ENCODE measurements at regions not wholly inside any gene's neighbourhood (a gene's known extent, or its start where the extent isn't known, plus 50 kb on each side); places are given as distances from the start of the nearest gene placed in this dataset.

DNA sequence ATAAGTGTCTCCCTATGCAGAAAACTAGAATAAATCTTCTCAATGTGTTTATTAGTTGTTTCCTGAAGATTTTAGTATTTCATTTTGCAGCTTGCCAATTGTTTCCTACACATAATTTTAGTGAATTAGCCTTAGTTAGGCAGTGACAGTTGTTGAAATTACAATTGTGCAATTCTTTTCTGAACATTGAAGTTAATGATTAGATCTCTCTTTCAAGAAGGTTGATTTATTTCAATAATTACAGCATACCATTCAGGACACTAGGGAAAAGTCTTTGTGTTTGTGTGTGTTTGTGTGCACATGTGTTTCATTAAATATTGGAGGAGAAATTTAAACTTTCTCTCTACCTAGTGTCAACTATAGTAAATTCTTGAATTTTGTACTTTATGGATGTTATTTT is 199.6 kb upstream of the MPDZ start:
- intact Hi-C loops (cut with DNase I), result no loop called here
- Histone ChIP-seq H3K27ac (no peak overlapping the region), H3K4me1 (no peaks in the 10 kb centered on the region), H3K36me3 (no peaks in the 10 kb centered on the region), H3K9me3 (no peaks in the 10 kb centered on the region), H3K27me3 (no peaks in the 10 kb centered on the region), H3K4me3 (no peak overlapping the region)
- TF ChIP-seq POLR2AphosphoS5 (IDR thresholded peaks at IDR 0.05; ENCODE audit: insufficient read depth in 1 of 2, low read depth in 1 of 2), result no peak
- DNase-seq (ENCODE audit: extremely low spot score in 2 of 2), result no peak

GRCh38 chr9:13478639-13479038 is 199.1 kb upstream of the MPDZ start:
- H3K4me3 ChIP-seq, result no peak overlapping the region
- no peaks in the 10 kb centered on the region for H3K36me3 ChIP-seq
- no peaks in the 10 kb centered on the region for H3K27me3 ChIP-seq
- H3K4me1 ChIP-seq, result no peaks in the 10 kb centered on the region
- TF ChIP-seq, protein P1, sequence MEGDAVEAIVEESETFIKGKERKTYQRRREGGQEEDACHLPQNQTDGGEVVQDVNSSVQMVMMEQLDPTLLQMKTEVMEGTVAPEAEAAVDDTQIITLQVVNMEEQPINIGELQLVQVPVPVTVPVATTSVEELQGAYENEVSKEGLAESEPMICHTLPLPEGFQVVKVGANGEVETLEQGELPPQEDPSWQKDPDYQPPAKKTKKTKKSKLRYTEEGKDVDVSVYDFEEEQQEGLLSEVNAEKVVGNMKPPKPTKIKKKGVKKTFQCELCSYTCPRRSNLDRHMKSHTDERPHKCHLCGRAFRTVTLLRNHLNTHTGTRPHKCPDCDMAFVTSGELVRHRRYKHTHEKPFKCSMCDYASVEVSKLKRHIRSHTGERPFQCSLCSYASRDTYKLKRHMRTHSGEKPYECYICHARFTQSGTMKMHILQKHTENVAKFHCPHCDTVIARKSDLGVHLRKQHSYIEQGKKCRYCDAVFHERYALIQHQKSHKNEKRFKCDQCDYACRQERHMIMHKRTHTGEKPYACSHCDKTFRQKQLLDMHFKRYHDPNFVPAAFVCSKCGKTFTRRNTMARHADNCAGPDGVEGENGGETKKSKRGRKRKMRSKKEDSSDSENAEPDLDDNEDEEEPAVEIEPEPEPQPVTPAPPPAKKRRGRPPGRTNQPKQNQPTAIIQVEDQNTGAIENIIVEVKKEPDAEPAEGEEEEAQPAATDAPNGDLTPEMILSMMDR (IDR thresholded peaks at IDR 0.05), result no peak
- TF ChIP-seq POLR2AphosphoS5 (IDR thresholded peaks at IDR 0.05; ENCODE audit: insufficient read depth in 1 of 2, low read depth in 1 of 2), result no peak
- no peak for TF ChIP-seq POLR2A (IDR thresholded peaks at IDR 0.05)
- intact Hi-C loops (cut with DNase I), result no loop called here
- DNase-seq (ENCODE audit: extremely low spot score in 2 of 2), result no peak
- H3K9me3 ChIP-seq, result no peaks in the 10 kb centered on the region
- no peak overlapping the region for H3K27ac ChIP-seq

DNA sequence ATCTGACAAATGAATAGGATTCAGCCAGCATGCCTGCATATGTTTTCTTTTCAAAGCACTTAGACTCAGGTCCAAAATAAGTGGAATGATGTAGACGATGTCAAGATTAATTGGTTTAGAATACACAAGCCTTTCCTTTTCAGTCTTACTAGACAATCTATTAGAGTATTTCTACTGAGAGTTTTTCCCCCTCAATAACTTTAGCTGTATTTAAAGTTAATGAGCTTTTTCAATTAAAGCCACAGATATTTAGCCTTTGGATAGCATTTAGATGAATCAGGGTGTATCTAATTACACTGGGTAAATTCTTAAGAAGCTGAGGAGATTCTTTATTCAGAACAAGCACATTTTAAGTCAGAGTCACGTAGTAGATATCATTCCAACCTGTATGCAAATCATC is 198.7 kb upstream of the MPDZ start:
- Histone ChIP-seq H3K4me3 (no peak overlapping the region), H3K36me3 (no peaks in the 10 kb centered on the region), H3K9me3 (no peaks in the 10 kb centered on the region), H3K27me3 (no peaks in the 10 kb centered on the region), H3K27ac (no peak overlapping the region), H3K4me1 (no peaks in the 10 kb centered on the region)
- no peak for DNase-seq (ENCODE audit: extremely low spot score in 2 of 2)
- intact Hi-C loops (cut with DNase I), result no loop called here
- TF ChIP-seq, protein P1 (IDR thresholded peaks at IDR 0.05), result no peak
- TF ChIP-seq POLR2AphosphoS5 (IDR thresholded peaks at IDR 0.05; ENCODE audit: insufficient read depth in 1 of 2, low read depth in 1 of 2) (no peak), POLR2A (IDR thresholded peaks at IDR 0.05) (no peak)

DNA sequence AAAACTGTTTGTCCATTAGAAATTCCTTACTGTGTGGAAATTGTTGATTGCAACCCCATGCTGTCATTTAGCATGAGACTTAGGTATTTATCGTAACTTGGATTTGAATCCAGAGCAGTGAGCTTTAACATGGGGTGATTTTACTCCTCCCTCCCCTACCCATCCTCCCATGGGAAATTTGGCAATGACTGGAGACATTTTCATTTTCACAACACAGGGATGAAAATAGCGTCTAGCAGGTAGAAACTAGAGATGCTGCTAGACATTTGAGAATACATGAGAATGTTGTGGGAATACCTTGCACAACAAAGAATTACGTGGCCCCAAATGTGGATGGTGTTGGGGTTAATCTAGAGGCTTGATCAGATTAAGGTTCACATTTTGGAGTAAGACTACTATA is 191.3 kb upstream of the MPDZ start:
- no peak for TF ChIP-seq POLR2AphosphoS5 (IDR thresholded peaks at IDR 0.05; ENCODE audit: insufficient read depth in 1 of 2, low read depth in 1 of 2)
- TF ChIP-seq, protein P1 (IDR thresholded peaks at IDR 0.05), result no peak
- TF ChIP-seq POLR2A (IDR thresholded peaks at IDR 0.05), result no peak
- H3K4me1 ChIP-seq, result no peaks in the 10 kb centered on the region
- intact Hi-C loops (cut with DNase I), result no loop called here

DNA sequence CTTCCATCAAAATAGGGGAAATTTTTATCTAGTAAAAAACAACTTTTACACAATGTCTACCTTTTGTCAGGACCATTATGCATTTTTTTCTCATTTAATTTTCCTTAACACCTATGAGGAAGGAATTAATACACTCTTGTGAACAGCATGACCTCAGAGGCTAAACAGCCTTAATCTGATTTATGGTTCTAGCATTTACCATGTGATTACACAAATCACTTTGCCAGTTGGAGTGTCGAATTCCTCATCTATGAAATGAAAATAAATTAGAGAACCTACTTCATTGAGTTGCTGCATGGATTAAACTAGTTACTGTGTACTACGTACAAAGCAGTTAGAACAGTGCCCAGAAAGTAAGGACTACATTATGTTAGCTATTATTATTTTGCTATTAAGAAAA is 187.7 kb upstream of the MPDZ start:
- Histone ChIP-seq H3K4me3 (no peak overlapping the region), H3K9me3 (no peaks in the 10 kb centered on the region), H3K27ac (no peak overlapping the region), H3K4me1 (no peaks in the 10 kb centered on the region), H3K27me3 (no peaks in the 10 kb centered on the region), H3K36me3 (no peaks in the 10 kb centered on the region)
- intact Hi-C loops (cut with DNase I), result no loop called here
- TF ChIP-seq POLR2A (IDR thresholded peaks at IDR 0.05) (no peak), POLR2AphosphoS5 (IDR thresholded peaks at IDR 0.05; ENCODE audit: insufficient read depth in 1 of 2, low read depth in 1 of 2) (no peak)
- TF ChIP-seq, protein P1 (IDR thresholded peaks at IDR 0.05), result no peak
- no peak for DNase-seq (ENCODE audit: extremely low spot score in 2 of 2)

More for the DNA sequence above, 191.3 kb upstream of the MPDZ start:
- Histone ChIP-seq H3K36me3 (no peaks in the 10 kb centered on the region), H3K27me3 (no peaks in the 10 kb centered on the region), H3K9me3 (no peaks in the 10 kb centered on the region), H3K4me3 (no peak overlapping the region), H3K27ac (no peak overlapping the region)
- no peak for DNase-seq (ENCODE audit: extremely low spot score in 2 of 2)

All from vagina (tissue), 2 donors.